Coronary artery (tissue), 2 donors: ENCODE measurements at regions not wholly inside any gene's neighbourhood (a gene's known extent, or its start where the extent isn't known, plus 50 kb on each side); places are given as distances from the start of the nearest gene placed in this dataset.

Experiments
- DNase-seq: peaks from one replicate; pipeline ENCODE4 v3.0.0-alpha.2; 2017; ENCODE audit warnings: low spot score
- H3K27ac ChIP-seq, 2 donors: fragments of 200-600 bp; sonication (generic); one replicate each; pipeline ENCODE4 v1.5.1; 2016 to 2019
- H3K4me3 ChIP-seq: fragments of 200-600 bp; sonication (generic); 2 replicates; pipeline ENCODE4 v1.5.1; 2016; ENCODE audit warnings: mild to moderate bottlenecking, moderate library complexity
- TF ChIP-seq, protein P1 (sequence below): fragments of 200-600 bp; sonication (generic); IDR thresholded peaks from one replicate; pipeline ENCODE4 v1.5.1; 2019; ENCODE audit warnings: antibody characterized with exemption

DNA sequence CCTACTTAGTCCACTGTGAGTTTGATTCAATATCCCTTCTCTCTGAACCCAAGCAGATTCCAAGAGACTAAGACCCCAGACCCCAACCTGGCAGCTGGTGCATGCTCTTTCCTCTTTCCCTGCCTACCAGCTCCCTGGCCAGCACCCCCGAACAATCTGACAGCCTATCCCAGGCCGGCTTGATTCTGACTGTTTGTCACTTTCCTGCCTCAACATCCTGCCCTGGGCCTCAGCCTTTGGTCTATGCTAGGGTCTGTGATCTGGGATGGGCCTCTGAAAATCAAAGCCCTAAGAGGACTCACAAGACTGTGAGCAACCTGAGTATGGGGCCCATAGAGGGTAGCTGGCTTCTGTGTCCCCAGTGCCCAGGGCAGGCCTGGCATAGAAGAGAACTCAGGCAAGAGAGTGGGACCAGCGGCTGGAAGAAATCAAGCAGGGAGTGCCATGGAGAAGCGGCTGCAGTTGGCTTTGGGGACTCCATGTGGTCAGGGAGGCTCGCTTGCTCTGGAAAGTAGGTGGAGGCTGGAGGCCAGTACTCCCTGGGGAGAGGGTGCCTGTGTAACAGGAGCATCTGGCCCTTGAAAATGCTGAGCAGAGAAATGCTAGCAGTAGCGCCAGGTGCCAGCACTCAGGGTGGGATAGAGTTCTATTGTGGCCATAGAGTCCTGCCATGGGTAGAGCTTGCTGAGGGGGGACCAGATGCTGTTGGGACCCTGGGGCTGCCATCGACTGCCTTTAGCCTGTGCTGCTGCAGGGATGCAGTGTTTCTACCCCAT lies 343.9 kb downstream of the DYSF start:
- DNase-seq = no peak
- Histone ChIP-seq H3K27ac (no peak overlapping the region), H3K4me3 (no peak overlapping the region)
- TF ChIP-seq, protein P1, sequence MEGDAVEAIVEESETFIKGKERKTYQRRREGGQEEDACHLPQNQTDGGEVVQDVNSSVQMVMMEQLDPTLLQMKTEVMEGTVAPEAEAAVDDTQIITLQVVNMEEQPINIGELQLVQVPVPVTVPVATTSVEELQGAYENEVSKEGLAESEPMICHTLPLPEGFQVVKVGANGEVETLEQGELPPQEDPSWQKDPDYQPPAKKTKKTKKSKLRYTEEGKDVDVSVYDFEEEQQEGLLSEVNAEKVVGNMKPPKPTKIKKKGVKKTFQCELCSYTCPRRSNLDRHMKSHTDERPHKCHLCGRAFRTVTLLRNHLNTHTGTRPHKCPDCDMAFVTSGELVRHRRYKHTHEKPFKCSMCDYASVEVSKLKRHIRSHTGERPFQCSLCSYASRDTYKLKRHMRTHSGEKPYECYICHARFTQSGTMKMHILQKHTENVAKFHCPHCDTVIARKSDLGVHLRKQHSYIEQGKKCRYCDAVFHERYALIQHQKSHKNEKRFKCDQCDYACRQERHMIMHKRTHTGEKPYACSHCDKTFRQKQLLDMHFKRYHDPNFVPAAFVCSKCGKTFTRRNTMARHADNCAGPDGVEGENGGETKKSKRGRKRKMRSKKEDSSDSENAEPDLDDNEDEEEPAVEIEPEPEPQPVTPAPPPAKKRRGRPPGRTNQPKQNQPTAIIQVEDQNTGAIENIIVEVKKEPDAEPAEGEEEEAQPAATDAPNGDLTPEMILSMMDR = no peak

DNA sequence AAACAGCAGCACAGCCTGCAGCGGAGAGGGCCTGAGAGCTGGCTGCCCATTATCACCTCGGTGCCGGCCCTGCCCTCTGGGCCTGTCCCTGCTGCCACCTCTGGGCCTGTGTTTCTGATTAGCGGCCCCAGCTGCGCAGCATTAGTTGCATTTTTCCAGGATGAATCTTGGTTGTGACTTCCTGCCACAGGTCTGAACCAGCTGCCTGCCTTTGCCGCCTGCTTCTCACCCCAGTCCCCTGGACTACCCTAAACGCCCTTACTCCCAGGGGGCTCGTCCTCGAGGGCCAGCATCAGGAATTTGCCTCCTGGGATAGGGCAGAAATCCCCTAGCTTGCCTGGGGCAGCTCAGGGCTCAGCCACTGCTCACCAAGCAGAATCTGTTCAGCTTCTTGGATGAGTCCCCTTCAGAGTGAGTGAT lies 342.8 kb downstream of the DYSF start:
- TF ChIP-seq, protein P1 = no peak
- Histone ChIP-seq H3K4me3 (no peak overlapping the region), H3K27ac (peak overlapping the region; percentile 10 to 48)
- DNase-seq = no peak

DNA sequence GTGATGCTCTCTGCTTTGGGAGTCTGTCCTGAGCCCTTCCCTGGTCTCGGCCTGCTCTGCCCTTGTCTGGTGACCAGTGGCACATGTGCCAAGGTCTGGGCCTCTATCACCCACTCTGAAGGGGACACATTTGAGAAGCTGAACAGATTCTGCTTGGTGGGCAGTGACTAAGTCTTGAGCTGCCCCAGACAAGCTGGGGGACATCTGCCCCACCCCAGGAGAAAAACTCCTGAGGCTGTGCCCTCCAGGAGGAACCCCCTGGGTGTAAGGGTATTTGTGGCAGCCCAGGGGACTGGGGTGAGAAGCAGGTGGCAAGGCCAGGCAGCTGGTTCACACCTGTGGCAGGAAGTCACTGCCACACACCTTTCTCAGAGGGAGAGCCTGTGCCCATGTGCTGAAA lies 342.1 kb downstream of the DYSF start:
- no peak for DNase-seq
- TF ChIP-seq, protein P1 = no peak
- Histone ChIP-seq H3K4me3 (no peak overlapping the region), H3K27ac (no peak overlapping the region)

DNA sequence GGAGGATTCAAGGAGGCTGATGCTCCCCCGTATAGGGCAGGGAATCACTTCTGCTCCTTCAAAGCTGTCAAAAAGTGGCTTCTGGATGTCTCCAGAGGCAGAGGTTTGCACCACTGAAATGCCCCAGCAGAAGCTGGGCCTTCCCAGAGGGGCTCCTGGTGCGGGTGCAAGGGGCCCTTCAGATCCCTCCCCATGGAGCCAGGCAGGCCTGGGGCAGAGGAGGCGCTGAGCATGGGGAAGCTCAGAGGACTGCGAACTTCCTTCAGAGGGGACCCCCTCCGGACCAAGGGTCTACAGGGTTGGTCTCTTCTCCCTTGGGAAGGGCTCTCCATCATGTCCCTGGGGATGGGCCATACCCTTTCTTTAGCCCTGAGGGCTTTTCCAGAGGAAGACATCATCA lies 341.2 kb downstream of the DYSF start:
- TF ChIP-seq, protein P1 = no peak
- no peak for DNase-seq
- H3K27ac ChIP-seq = no peak overlapping the region
- no peak overlapping the region for H3K4me3 ChIP-seq

DNA sequence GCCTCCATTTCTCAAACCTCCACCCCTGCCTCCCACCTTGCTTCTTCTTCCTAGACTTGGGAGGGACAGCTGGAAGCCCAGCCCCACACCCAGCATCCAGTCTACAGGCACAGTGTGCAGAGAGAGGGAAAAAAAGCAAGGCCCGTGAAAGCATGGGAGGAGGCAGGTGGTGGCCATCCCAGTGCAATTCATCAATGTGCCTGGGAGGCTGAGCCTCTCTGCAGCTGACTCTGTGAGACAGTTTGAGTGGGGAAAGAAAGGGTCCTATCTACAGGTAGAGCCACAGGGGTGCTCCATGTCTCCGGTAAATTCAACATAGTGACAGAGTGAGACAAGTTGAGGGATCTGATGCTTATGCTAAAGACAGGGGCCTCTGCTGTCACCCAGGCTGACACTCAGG lies 340.6 kb downstream of the DYSF start:
- DNase-seq = no peak
- Histone ChIP-seq H3K4me3 (no peak overlapping the region), H3K27ac (no peak overlapping the region)
- TF ChIP-seq, protein P1 = no peak

DNA sequence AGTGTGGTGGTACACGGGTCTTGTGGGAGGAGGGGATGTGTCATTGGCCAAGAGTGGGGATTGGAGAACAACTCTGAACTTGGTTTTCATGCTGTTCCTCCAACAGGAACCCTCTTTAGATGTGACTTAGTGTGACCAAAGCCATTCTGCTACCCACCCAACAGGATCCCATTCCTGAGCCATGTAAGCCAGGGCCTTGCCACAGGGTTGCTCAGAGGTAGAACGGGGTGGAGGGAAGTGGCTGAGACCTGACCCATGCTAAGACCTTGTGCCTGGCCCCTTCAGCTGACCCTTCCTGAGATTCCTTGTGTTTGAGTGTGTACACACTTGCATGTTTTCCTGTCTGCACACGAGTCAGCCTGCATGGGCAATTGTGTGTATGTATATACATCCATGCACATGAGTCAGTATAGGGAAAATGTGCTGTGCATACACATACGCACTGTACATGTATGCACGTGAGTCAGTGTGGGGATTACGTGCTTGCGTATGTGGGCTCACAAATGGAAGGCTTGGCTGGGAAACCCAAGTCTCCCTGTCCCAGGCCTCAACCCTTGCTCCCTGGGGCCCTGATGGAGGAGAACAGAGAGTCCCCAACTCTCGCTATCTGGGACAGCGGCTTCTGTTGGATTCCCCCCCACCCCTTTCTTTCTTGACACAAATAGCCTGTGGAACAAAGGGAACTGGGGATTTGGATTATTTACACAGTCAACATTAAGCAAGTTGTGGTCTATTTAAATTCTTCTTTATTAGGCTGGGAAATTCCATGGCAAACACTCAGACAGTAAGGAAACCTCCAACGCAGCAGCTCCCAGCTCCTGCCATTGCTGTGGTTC lies 339.8 kb downstream of the DYSF start:
- Histone ChIP-seq H3K27ac (no peak overlapping the region), H3K4me3 (no peak overlapping the region)
- TF ChIP-seq, protein P1 = no peak
- peak; percentile 54 for DNase-seq
